Skeletal muscle tissue (tissue), 3 donors: ENCODE measurements at regions not wholly inside any gene's neighbourhood (a gene's known extent, or its start where the extent isn't known, plus 50 kb on each side); places are given as distances from the start of the nearest gene placed in this dataset.

Experiments
- H3K27ac ChIP-seq: one replicate; pipeline ENCODE4 v1.7.0; 2013; ENCODE audit warnings: mild to moderate bottlenecking, low read depth, low read length, inconsistent platforms
- H3K27me3 ChIP-seq, 3 donors: one replicate each; pipeline ENCODE4 v1.7.0; 2013; ENCODE audit warnings: low read length in 3 of 3; ENCODE audit not compliant: control insufficient read depth in 3 of 3, insufficient read depth in 3 of 3
- H3K36me3 ChIP-seq, 3 donors: one replicate each; pipeline ENCODE4 v1.7.0; 2013; ENCODE audit warnings: low read length in 3 of 3; ENCODE audit not compliant: control insufficient read depth in 3 of 3, insufficient read depth in 3 of 3
- H3K4me1 ChIP-seq, 3 donors: one replicate each; pipeline ENCODE4 v1.7.0; 2013; ENCODE audit warnings: low read length in 3 of 3, mild to moderate bottlenecking in 3 of 3; ENCODE audit not compliant: control insufficient read depth in 3 of 3, insufficient read depth in 3 of 3
- H3K4me3 ChIP-seq, 3 donors: one replicate each; pipeline ENCODE4 v1.7.0; 2013; ENCODE audit warnings: low read length in 3 of 3
- H3K9ac ChIP-seq, 3 donors: one replicate each; pipeline ENCODE4 v1.7.0; 2013; ENCODE audit warnings: low read length in 3 of 3, mild to moderate bottlenecking in 3 of 3, moderate library complexity in 2 of 3, low read depth in 1 of 3
- H3K9me3 ChIP-seq, 3 donors: one replicate each; pipeline ENCODE4 v1.7.0; 2013; ENCODE audit warnings: low read length in 3 of 3; ENCODE audit not compliant: control insufficient read depth in 3 of 3
- donor health status: Osteomylitis.

GRCh38 chr6:154649721-154650120 is 83.5 kb upstream of the SCAF8 start:
- Histone ChIP-seq H3K27ac (no peak overlapping the region), H3K4me1 (peaks cover 0 to 5% (median 3%) of the 10 kb centered on the region in 3 donors), H3K27me3 (no peaks in the 10 kb centered on the region), H3K36me3 (no peaks in the 10 kb centered on the region), H3K9ac (no peak overlapping the region), H3K9me3 (no peaks in the 10 kb centered on the region), H3K4me3 (no peak overlapping the region)

- Histone ChIP-seq H3K36me3 (no peaks in the 10 kb centered on the region), H3K27ac (no peak overlapping the region), H3K4me1 (peaks cover 0 to 5% (median 3%) of the 10 kb centered on the region in 3 donors), H3K9ac (no peak overlapping the region), H3K27me3 (no peaks in the 10 kb centered on the region), H3K4me3 (no peak overlapping the region), H3K9me3 (no peaks in the 10 kb centered on the region)
Measured at GRCh38 chr6:154650351-154650750, 82.9 kb upstream of the SCAF8 start.

DNA sequence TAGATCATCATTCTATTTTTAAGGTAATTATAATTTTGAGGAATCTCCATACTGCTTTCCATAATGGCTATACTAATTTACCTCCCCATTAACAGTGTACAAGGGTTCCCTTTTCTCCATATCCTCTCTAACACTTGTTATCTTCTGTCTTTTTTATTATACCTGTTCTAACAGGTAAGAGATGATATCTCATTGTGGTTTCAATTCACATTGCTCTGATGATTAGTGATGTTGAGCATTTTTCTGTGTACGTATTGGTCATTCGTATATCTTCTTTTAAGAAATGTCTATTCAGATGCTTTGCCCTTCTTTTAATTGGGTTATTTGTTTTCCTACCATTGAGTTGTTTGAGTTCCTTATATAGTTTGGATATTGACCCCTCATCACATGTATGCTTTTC is 81.6 kb upstream of the SCAF8 start:
- H3K4me3 ChIP-seq, result no peak overlapping the region
- H3K4me1 ChIP-seq, result peaks cover 0 to 5% (median 3%) of the 10 kb centered on the region in 3 donors
- no peaks in the 10 kb centered on the region for H3K27me3 ChIP-seq
- no peak overlapping the region for H3K27ac ChIP-seq
- no peak overlapping the region for H3K9ac ChIP-seq
- no peaks in the 10 kb centered on the region for H3K36me3 ChIP-seq
- H3K9me3 ChIP-seq, result no peaks in the 10 kb centered on the region

- peak overlapping the region; percentile 48 for H3K27ac ChIP-seq
- H3K4me3 ChIP-seq, result no peak overlapping the region
- no peaks in the 10 kb centered on the region for H3K36me3 ChIP-seq
- H3K9ac ChIP-seq, result no peak overlapping the region
- H3K4me1 ChIP-seq, result peaks cover 0 to 5% (median 3%) of the 10 kb centered on the region in 3 donors
- H3K27me3 ChIP-seq, result no peaks in the 10 kb centered on the region
- no peaks in the 10 kb centered on the region for H3K9me3 ChIP-seq
Measured at GRCh38 chr6:154653385-154653784, 79.8 kb upstream of the SCAF8 start.

DNA sequence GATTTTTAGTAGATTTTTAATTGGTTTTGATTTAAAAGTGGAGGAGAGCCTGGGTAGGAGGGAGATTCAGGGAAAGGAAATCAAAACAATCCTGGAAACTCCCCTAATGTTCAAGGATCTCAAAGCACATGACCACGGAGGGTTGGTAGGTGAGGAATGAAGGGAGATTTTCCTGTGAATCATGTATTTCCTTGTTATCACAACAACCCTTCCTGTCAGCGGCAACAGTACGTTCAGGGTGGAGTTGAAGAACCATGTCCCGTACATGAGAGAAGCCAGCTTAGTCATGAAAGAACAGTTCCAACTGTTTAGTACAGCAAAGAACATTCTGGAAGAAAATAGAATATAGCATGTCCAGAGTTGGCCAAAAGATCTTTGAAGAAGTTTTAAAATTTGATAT is 79.4 kb upstream of the SCAF8 start:
- Histone ChIP-seq H3K9ac (no peak overlapping the region), H3K27ac (peak overlapping the region; percentile 11), H3K9me3 (no peaks in the 10 kb centered on the region), H3K4me1 (peaks cover 0 to 5% (median 3%) of the 10 kb centered on the region in 3 donors), H3K27me3 (no peaks in the 10 kb centered on the region), H3K36me3 (no peaks in the 10 kb centered on the region), H3K4me3 (no peak overlapping the region)

DNA sequence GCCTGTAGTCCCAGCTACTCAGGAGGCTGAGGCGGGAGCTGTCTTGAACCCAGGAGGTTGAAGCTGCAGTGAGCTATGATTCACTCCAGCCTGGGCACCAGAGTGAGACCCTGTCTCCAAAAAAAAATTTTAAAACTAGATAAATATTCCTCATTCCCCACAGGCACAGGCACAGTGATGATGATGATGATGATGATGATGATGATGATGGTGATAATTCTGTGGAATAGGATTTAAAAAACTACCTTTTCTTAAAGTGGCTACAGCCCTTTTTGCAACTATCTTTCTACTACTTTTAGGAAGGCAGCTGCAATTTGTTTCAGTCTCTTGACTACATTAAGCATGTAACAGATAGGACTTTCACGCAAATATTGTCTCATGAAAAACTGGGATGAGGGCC is 76.6 kb upstream of the SCAF8 start:
- no peaks in the 10 kb centered on the region for H3K36me3 ChIP-seq
- H3K27me3 ChIP-seq, result no peaks in the 10 kb centered on the region
- H3K9me3 ChIP-seq, result no peaks in the 10 kb centered on the region
- peaks cover 0 to 5% (median 3%) of the 10 kb centered on the region in 3 donors for H3K4me1 ChIP-seq
- H3K4me3 ChIP-seq, result no peak overlapping the region
- no peak overlapping the region for H3K27ac ChIP-seq
- no peak overlapping the region for H3K9ac ChIP-seq

DNA sequence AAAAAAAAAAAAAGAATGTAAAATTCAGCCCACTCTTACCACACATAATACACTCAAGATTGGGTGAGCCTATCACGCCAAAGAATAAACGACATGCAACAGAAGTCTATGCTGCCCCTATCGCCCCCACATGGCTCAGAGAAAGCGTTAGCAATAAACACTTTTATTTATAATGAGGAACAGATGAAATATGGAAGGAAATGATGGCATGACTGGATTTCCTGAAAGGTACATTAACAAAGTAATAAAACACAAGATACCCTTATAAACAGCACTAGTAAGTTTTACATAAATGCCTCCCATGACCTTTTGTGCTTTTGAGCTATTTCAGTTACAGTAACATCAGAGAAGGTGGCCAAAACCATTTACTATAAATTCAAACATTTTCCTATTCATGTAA is 71.4 kb upstream of the SCAF8 start:
- Histone ChIP-seq H3K27me3 (no peaks in the 10 kb centered on the region), H3K4me3 (no peak overlapping the region), H3K27ac (no peak overlapping the region), H3K4me1 (no peaks in the 10 kb centered on the region), H3K36me3 (no peaks in the 10 kb centered on the region), H3K9ac (no peak overlapping the region), H3K9me3 (no peaks in the 10 kb centered on the region)

- Histone ChIP-seq H3K9me3 (no peaks in the 10 kb centered on the region), H3K9ac (no peak overlapping the region), H3K4me1 (no peaks in the 10 kb centered on the region), H3K27me3 (no peaks in the 10 kb centered on the region), H3K27ac (no peak overlapping the region), H3K36me3 (no peaks in the 10 kb centered on the region), H3K4me3 (no peak overlapping the region)
Measured at GRCh38 chr6:154664287-154664686, 68.9 kb upstream of the SCAF8 start.

DNA sequence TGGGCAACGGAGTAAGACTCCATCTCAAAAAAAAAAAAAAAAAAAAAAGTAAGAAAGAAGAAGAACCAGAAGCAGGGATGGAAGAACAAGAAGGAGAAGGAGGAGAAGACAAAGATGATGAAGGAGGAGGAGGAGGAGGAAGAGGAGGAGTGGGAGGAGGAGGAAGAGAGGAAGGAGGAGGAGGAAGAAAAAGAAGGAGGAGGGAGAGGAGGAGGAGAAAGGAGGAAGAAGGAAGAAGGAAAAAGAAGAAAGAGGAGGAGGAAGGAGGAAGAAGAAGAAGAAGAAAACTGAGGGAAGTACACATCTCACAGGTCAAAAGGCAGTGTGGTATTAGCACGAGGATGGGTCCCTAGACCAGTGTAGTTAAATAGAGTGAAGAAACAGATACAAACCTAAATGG is 65.1 kb upstream of the SCAF8 start:
- no peak overlapping the region for H3K27ac ChIP-seq
- no peaks in the 10 kb centered on the region for H3K36me3 ChIP-seq
- H3K27me3 ChIP-seq, result no peaks in the 10 kb centered on the region
- H3K4me3 ChIP-seq, result no peak overlapping the region
- H3K4me1 ChIP-seq, result no peaks in the 10 kb centered on the region
- no peaks in the 10 kb centered on the region for H3K9me3 ChIP-seq
- H3K9ac ChIP-seq, result no peak overlapping the region

DNA sequence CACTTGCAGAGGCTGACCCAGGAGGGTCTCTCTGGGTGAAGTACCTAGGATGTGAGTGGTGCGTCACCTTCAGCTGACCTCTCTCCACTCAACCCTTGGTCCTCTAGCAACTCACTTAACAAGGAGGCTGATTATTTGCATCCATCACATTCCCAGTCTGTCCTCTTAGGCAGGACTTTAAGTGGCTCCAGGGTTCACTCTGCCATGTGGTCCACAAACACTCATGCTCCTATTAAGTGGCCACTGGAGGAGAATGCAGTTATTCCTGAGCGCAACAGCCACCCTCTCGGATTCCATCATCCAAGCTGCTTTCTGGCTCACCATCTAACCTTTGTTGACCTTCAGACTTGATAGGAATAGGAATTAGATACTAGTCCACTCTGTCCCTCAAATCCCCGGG is 61.1 kb upstream of the SCAF8 start:
- H3K27ac ChIP-seq, result no peak overlapping the region
- H3K36me3 ChIP-seq, result no peaks in the 10 kb centered on the region
- no peaks in the 10 kb centered on the region for H3K27me3 ChIP-seq
- H3K4me3 ChIP-seq, result no peak overlapping the region
- no peaks in the 10 kb centered on the region for H3K4me1 ChIP-seq
- H3K9me3 ChIP-seq, result no peaks in the 10 kb centered on the region
- H3K9ac ChIP-seq, result no peak overlapping the region

DNA sequence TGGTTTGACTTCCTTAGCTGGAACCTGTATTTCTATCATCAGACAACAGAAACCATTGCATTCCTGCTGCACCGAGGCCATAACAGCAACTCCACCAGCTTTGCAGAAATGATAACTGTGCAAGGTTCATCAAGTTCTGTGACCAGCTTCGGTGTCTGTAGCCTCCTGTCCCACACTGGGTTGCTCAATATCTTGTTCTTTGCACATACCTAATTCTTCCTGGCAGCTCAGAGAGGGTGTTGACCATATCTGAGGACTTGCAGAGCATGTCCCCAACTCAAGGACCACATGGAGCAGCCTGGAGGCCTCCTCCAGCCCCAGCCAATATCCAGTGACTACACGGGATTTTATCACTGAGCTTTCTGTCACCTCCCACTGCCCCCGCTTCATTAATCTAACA is 59.3 kb upstream of the SCAF8 start:
- Histone ChIP-seq H3K4me3 (no peak overlapping the region), H3K27me3 (no peaks in the 10 kb centered on the region), H3K9me3 (no peaks in the 10 kb centered on the region), H3K4me1 (no peaks in the 10 kb centered on the region), H3K27ac (no peak overlapping the region), H3K36me3 (no peaks in the 10 kb centered on the region), H3K9ac (no peak overlapping the region)
